A549 (cell line): ENCODE measurements at regions not wholly inside any gene's neighbourhood (a gene's known extent, or its start where the extent isn't known, plus 50 kb on each side); places are given as distances from the start of the nearest gene placed in this dataset.

Experiments
- ATAC-seq, 2 experiments: fragments of 200-7000 bp in 1 of 2; fragments of >200 bp in 1 of 2; cut with Nextera tagmentation in 1 of 2; cut with Tn5 transposase in 1 of 2; 3 replicates each; pipeline versions ENCODE4 v1.8.0 to v1.9.1; 2018 to 2020; ENCODE audit warnings: mild to moderate bottlenecking in 1 of 2, moderate library complexity in 1 of 2
- CTCF ChIA-PET: fragments of 300-600 bp; sonication (Branson Sonifier 250); formaldehyde crosslinking; extraction: SDS; loops from one replicate; lab custom pipeline; 2021; ENCODE audit warnings: antibody characterized with exemption, inconsistent platforms; lab: Yijun Ruan, JAX
- POLR2A ChIA-PET: fragments of 350-600 bp; formaldehyde crosslinking; extraction: SDS; loops from one replicate; lab custom pipeline; 2021; ENCODE audit warnings: antibody characterized with exemption, inconsistent platforms; lab: Yijun Ruan, JAX
- DNase-seq, 2 experiments: peaks; one replicate each; pipeline versions ENCODE4 v3.0.0 to v3.0.0-alpha.2; 2011 to 2016; ENCODE audit warnings: low read depth in 1 of 2, low spot score in 1 of 2
- FAIRE-seq: peaks from 2 replicates; lab custom pipeline; 2011; peaks lifted over from hg19 to GRCh38; lab: Jason Lieb, UNC
- H3K27ac ChIP-seq, 2 experiments: fragments of >200 bp; sonication (Bioruptor Twin); formaldehyde crosslinking; 3 replicates each; pipeline ENCODE4 v1.5.1; 2016 to 2017
- H3K4me1 ChIP-seq: fragments of >200 bp; sonication (Bioruptor Twin); formaldehyde crosslinking; 3 replicates; pipeline ENCODE4 v1.6.1; 2016
- H3K4me2 ChIP-seq: fragments of >200 bp; sonication (Bioruptor Twin); formaldehyde crosslinking; 3 replicates; pipeline ENCODE4 v1.6.1; 2016
- H3K4me3 ChIP-seq: fragments of >200 bp; sonication (Bioruptor Twin); formaldehyde crosslinking; 3 replicates; pipeline ENCODE4 v1.5.1; 2016
- H3K9me3 ChIP-seq: fragments of >200 bp; sonication (Bioruptor Twin); formaldehyde crosslinking; 3 replicates; pipeline ENCODE4 v1.6.1; 2016
- CBX2 ChIP-seq: fragments of 200-600 bp; sonication (generic); IDR thresholded peaks from 2 replicates; pipeline ENCODE4 v1.6.1; 2016; ENCODE audit warnings: low read depth, mild to moderate bottlenecking, borderline replicate concordance
- CEBPB ChIP-seq, 2 experiments: fragments of >200 bp in 1 of 2; sonication (Bioruptor Twin) in 1 of 2; formaldehyde crosslinking in 1 of 2; IDR thresholded peaks; 2 replicates each; pipeline ENCODE4 v1.6.1; 2012 to 2016
- CHD2 ChIP-seq: fragments of 150-350 bp; IDR thresholded peaks from 2 replicates; pipeline ENCODE4 v1.6.1; 2014; ENCODE audit warnings: low read length; ENCODE audit not compliant: partially characterized antibody
- CTCF ChIP-seq: fragments of >200 bp; sonication (Bioruptor Twin); formaldehyde crosslinking; IDR thresholded peaks from 3 replicates; pipeline ENCODE4 v1.5.1; 2016
- ESRRA ChIP-seq: fragments of 150-350 bp; IDR thresholded peaks from 2 replicates; pipeline ENCODE4 v1.6.1; 2014; ENCODE audit warnings: mild to moderate bottlenecking, low read length, borderline replicate concordance
- FOSL2 ChIP-seq, 2 experiments: fragments of 450-650 bp in 1 of 2; fragments of >200 bp in 1 of 2; sonication (Bioruptor Twin) in 1 of 2; formaldehyde crosslinking; IDR thresholded peaks; 2 replicates each; pipeline versions ENCODE4 v1.5.0 to v1.6.1; 2016 to 2020; ENCODE audit warnings: mild to moderate bottlenecking in 1 of 2, moderate library complexity in 1 of 2
- FOXS1 ChIP-seq: fragments of 250-450 bp; sonication (Bioruptor Pico); IDR thresholded peaks from 2 replicates; pipeline ENCODE4 v1.5.0; 2020; ENCODE audit warnings: mild to moderate bottlenecking, moderate library complexity
- GATA3 ChIP-seq: IDR thresholded peaks from 2 replicates; pipeline ENCODE4 v1.6.1; 2012; ENCODE audit warnings: borderline replicate concordance
- HEYL ChIP-seq: fragments of 250-450 bp; sonication (Bioruptor Pico); IDR thresholded peaks from 2 replicates; pipeline ENCODE4 v1.8.0; 2021; ENCODE audit warnings: mild to moderate bottlenecking, moderate library complexity
- HOXA7 ChIP-seq: fragments of 250-450 bp; sonication (Bioruptor Pico); IDR thresholded peaks from 2 replicates; pipeline ENCODE4 v1.5.0; 2020; ENCODE audit warnings: mild to moderate bottlenecking, moderate library complexity
- JUN ChIP-seq, 2 experiments: fragments of >200 bp; sonication (Bioruptor Twin); formaldehyde crosslinking; IDR thresholded peaks; 2 replicates in 1 of 2; 3 replicates in 1 of 2; pipeline ENCODE4 v1.6.1; 2016 to 2017
- JUNB ChIP-seq: fragments of >200 bp; sonication (Bioruptor Twin); formaldehyde crosslinking; IDR thresholded peaks from 2 replicates; pipeline ENCODE4 v1.6.1; 2016
- MAFK ChIP-seq: fragments of 450-650 bp; IDR thresholded peaks from 2 replicates; pipeline ENCODE4 v1.6.1; 2014; ENCODE audit not compliant: partially characterized antibody
- MYC ChIP-seq: IDR thresholded peaks from 2 replicates; pipeline ENCODE4 v1.6.1; 2012; ENCODE audit warnings: mild to moderate bottlenecking, inconsistent platforms, low read length, improper control_type of control experiment, borderline replicate concordance
- NPAS2 ChIP-seq: fragments of 250-450 bp; sonication (Bioruptor Pico); IDR thresholded peaks from 2 replicates; pipeline ENCODE4 v1.8.0; 2022; ENCODE audit warnings: mild to moderate bottlenecking, moderate library complexity, borderline replicate concordance
- RAD21 ChIP-seq, 2 experiments: fragments of >200 bp in 1 of 2; sonication (Bioruptor Twin) in 1 of 2; formaldehyde crosslinking in 1 of 2; IDR thresholded peaks in 1 of 2; conservative IDR thresholded peaks in 1 of 2; 2 replicates in 1 of 2; 3 replicates in 1 of 2; pipeline ENCODE4 v1.6.1; 2012 to 2018; ENCODE audit warnings: inconsistent platforms in 1 of 2
- RARB ChIP-seq: fragments of 250-450 bp; sonication (Bioruptor Pico); IDR thresholded peaks from 2 replicates; pipeline ENCODE4 v1.8.0; 2021; ENCODE audit warnings: mild to moderate bottlenecking, moderate library complexity
- RCOR1 ChIP-seq: fragments of 150-350 bp; IDR thresholded peaks from 2 replicates; pipeline ENCODE4 v1.6.1; 2014; ENCODE audit warnings: antibody characterized with exemption, low read length, low read depth
- REST ChIP-seq: fragments of 200-600 bp; sonication (generic); IDR thresholded peaks from 2 replicates; pipeline ENCODE4 v1.6.1; 2016; ENCODE audit warnings: antibody characterized with exemption, mild to moderate bottlenecking, moderate library complexity
- RFX5 ChIP-seq: fragments of 450-650 bp; IDR thresholded peaks from 2 replicates; pipeline ENCODE4 v1.7.1; 2014; ENCODE audit warnings: antibody characterized with exemption, mild to moderate bottlenecking, moderate library complexity
- SMC3 ChIP-seq: fragments of >200 bp; sonication (Bioruptor Twin); formaldehyde crosslinking; IDR thresholded peaks from 3 replicates; pipeline ENCODE4 v1.6.1; 2018; ENCODE audit warnings: inconsistent platforms
- TFCP2L1 ChIP-seq: fragments of 250-450 bp; sonication (Bioruptor Pico); IDR thresholded peaks from 2 replicates; pipeline ENCODE4 v1.5.0; 2021; ENCODE audit warnings: mild to moderate bottlenecking
- TP53 ChIP-seq: fragments of 250-450 bp; sonication (Bioruptor Pico); IDR thresholded peaks from 2 replicates; pipeline ENCODE4 v1.5.0; 2021; ENCODE audit warnings: mild to moderate bottlenecking, moderate library complexity
- WGBS: methylation state at CpG from one replicate; pipeline ENCODE4 v1.1.6; 2017; ENCODE audit errors: missing lambda C conversion rate; 5-methylcytosine and 5-hydroxymethylcytosine counted together

GRCh38 chr10:3398825-3399646 is 226.5 kb upstream of the PITRM1 start:
- ATAC-seq (no peak), DNase-seq (no peak), FAIRE-seq (no peak)
- Histone ChIP-seq H3K4me3 (no peak overlapping the region), H3K4me1 (peaks cover 7% of the 10 kb centered on the region; the same call in 2 of the 3 replicates), H3K9me3 (no peaks in the 10 kb centered on the region; the same call in 2 of the 3 replicates), H3K4me2 (no peak overlapping the region), H3K27ac (no peak overlapping the region)
- ChIA-PET CTCF (no interaction called here), POLR2A (no interaction called here)
- TF ChIP-seq SMC3 (no peak), ESRRA (no peak), MYC (no peak), HEYL (CRISPR knock-in tag) (no peak), FOSL2 (IDR thresholded peaks at IDR 0.05) (no peak), FOSL2 (CRISPR knock-in tag; IDR thresholded peaks at IDR 0.05) (no peak), CBX2 (no peak), JUNB (no peak), TP53 (CRISPR knock-in tag) (no peak), HOXA7 (no peak), CHD2 (no peak), TFCP2L1 (no peak), RFX5 (no peak), GATA3 (no peak), RAD21 (conservative IDR thresholded peaks at IDR 0.05 in 1 of 2, IDR thresholded peaks at IDR 0.05 in 1 of 2) (no peak), RARB (CRISPR knock-in tag) (no peak), JUN (IDR thresholded peaks at IDR 0.05) (no peak), CEBPB (IDR thresholded peaks at IDR 0.05) (no peak), NPAS2 (CRISPR knock-in tag) (no peak), RCOR1 (no peak)
- 86% methylated on average over 40 of the region's 46 CpGs for WGBS

- TF ChIP-seq CTCF: no peak
- TF ChIP-seq REST: no peak
- TF ChIP-seq RCOR1: no peak
- TF ChIP-seq MYC: no peak
- TF ChIP-seq RFX5: no peak
- TF ChIP-seq TFCP2L1: no peak
- TF ChIP-seq MAFK: no peak
- TF ChIP-seq FOXS1: no peak
- ChIA-PET CTCF (interaction anchor here (1.7 kb wide), 1 partner anchor 14 kb away, joined by 3 read pairs; no protein-coding TSS in a partner anchor), POLR2A (no interaction called here)
- DNase-seq (no peak), ATAC-seq (no peak), FAIRE-seq (no peak)
- no peaks in the 10 kb centered on the region; the same call in 2 of the 3 replicates for H3K9me3 ChIP-seq
- 65% methylated on average over 23 of the region's 23 CpGs for WGBS
- peaks cover 7% of the 10 kb centered on the region; the same call in 2 of the 3 replicates for H3K4me1 ChIP-seq
- no peak overlapping the region for H3K4me3 ChIP-seq
- H3K27ac ChIP-seq: 0 out of 6 replicates have a peak overlapping the region, but pooled peaks of 1 of the 2 experiments have one; percentile 24
- no peak overlapping the region for H3K4me2 ChIP-seq
These were observed 225.3 kb upstream of the PITRM1 start for GRCh38 chr10:3397846-3398245.
